ENCODE measurements at regions not wholly inside any gene's neighbourhood (a gene's known extent, or its start where the extent isn't known, plus 50 kb on each side); places are given as distances from the start of the nearest gene placed in this dataset.
"Not testable (repeated sequence)": the region's sequence is repeated elsewhere in the genome, so short reads cannot be mapped to it uniquely, and the experiment has no call there.

DNA sequence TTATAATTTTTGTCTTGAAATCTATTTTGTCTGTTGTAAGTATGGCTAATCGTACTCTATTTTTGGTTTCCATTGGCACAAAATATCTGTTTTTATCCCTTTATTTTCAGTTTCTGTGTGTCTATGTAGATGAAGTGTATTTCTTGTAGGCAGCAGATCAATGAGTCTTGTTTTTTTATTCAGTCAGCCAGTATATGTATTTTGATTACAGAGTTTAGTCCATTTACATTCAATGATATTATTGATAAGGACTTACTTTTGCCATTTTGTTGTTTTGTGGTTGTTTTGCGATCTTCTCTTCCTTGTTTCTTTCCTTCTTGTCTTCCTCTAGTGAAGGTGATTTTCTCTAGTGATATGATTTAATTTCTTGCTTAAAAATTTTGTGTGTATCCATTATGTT is 336.3 kb upstream of the SPRY2 start:
- no peak for DNase-seq

DNA sequence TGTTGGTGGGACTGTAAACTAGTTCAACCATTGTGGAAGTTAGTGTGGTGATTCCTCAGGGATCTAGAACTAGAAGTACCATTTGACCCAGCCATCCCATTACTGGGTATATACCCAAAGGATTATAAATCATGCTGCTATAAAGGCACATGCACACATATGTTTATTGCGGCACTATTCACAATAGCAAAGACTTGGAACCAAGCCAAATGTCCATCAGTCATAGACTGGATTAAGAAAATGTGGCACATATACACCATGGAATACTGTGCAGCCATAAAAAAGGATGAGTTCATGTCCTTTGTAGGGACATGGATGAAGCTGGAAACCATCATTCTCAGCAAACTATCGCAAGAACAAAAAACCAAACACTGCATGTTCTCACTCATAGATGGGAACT is 334.5 kb upstream of the SPRY2 start:
- not testable (repeated sequence) for DNase-seq

GRCh38 chr13:80671773-80672172 is 330.8 kb upstream of the SPRY2 start:
- no peak for DNase-seq

- DNase-seq = no peak
Observed at GRCh38 chr13:80669112-80669511, 328.2 kb upstream of the SPRY2 start.

DNA sequence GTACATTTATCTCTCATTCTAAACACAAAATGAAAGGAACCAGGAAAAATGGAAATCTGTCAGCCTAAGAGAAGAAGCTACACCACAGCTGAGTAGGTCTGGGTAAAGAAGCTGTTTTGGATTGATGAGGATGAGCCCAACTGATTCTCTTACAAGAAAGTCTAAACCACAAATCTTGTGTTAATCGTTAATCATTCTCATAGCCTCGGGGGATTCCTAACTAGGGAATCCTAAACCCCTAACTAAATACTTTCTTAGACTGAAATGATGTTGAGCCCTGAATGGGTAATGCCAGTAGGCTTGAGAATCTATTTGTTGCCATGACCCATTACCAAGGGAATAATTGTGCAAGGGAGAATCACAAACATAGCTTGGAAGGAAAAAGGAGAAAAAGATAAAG is 327.5 kb upstream of the SPRY2 start:
- DNase-seq = no peak

DNA sequence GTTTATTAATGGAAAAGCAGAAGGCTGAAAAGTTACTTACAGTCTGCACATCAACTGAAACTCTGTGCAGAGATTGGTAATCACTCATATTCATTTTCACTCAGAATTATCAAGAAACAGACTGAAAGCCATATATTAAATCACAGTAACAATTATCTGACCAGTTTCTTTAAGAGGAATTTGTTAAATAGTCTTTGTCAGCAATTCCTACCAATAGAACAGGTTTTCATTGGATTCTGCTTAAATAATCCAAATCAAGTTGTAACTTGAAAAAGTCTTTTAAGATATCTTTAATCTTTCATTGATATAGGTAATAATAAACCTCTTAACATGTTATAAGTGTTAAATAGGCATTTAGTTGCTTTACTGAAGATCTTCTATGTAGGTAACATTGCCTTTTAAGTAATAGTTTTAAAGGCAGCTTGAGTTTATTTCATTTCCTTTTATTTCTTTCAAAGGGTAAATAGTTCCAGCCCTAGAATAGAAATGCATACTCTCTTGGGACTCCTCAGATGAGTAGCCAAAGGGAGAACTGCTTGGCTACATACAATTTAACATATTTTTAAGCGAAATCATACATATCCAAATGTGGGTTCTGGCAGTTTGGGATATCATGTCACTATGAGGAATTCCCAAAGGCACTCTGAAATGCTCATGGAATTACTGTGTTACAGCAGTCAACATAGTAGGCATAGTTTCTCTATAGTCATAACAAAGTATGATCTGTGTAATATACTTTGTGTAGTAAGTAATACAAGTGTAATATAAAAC is 326.0 kb upstream of the SPRY2 start:
- peak; percentile 76 for DNase-seq

DNA sequence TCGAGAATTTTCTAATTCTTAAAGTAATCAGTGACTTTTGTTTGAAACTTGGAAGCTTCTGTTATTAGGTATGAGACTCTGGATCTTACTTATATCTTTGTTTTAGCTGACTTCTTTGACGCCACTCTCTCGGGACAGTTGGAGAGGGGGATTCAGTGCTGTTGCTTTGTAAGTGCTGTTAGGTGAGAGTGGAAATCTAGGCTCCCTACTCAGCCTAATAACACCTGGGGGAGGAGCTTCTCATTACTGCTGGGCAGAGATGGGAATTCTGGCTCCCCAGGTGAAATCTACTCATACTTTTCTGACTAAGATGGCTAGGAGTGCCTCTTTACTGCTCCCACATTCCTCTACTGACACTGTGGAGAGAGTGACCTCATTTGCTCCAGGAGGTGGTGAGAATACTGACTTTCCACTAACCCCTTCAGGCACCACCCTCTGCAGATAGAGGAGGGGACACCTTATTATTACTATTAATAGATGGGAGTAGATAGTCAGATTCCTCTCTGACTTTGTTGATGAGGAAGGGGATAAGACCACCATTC is 324.9 kb upstream of the SPRY2 start:
- no peak for DNase-seq

GRCh38 chr13:80664950-80665349 is 324.0 kb upstream of the SPRY2 start:
- no peak for DNase-seq

DNA sequence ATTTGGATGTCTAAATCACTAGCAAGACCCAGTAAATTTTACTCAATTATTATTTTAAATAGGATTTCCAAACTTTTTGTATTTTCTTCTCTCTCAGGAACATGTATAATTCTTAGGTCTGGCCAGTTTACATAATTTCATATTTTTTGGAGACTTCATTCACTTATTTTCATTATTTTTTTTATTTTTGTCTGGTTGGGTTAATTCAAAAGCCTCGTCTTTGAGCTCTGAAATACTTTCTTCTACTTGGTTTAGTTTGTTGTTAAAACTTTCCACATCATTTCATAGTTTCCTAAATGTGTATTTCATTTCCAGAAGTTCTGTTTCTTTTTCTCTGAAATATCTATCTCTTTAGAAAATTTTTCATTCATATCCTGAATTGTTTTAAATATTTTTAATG is 322.9 kb upstream of the SPRY2 start:
- DNase-seq = no peak

- DNase-seq = no peak
Observed at GRCh38 chr13:80658705-80659104, 317.8 kb upstream of the SPRY2 start.

GRCh38 chr13:80656512-80656904 is 315.6 kb upstream of the SPRY2 start:
- no peak for DNase-seq

GRCh38 chr13:80655778-80656511 is 315.0 kb upstream of the SPRY2 start:
- DNase-seq = no peak

GRCh38 chr13:80654638-80655249 is 313.8 kb upstream of the SPRY2 start:
- DNase-seq = no peak

GRCh38 chr13:80649274-80649673 is 308.3 kb upstream of the SPRY2 start:
- no peak for DNase-seq

DNA sequence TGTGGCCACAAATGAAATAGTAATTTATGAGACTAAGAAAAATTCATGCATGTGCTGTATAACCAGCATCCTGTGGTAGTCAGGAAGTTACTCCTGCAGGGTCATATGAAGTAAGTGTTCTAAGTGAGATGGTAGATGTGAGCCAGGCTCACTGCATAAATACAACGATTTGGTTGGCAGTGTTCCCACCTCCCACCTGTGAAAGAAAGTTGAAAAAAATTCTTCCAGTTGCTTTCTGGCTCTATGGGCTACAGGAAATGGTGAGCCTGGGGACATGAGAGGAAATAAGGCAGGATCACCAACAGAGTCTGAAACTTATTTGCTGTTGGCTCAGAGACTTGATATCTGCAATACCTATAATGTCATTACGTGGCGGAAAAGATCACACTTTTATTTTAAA is 301.7 kb upstream of the SPRY2 start:
- DNase-seq = no peak

DNA sequence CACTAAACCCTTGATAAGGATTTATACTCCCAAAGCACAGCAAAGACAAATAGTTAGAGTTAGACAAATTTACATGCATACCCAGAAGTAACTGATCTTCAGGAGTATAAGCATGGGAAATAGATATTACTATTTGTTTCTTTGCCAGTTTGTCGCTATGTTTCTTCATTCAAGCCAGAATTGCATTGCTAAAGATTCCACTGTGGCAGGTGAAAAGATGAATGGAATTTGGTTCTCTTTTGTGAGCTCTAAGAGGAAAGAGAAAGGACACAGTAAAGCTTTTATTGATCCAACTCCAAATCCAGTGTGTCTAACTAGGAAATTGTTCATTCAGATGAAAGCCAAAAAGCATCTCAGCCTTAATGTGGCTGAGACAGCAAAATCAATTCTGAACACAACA is 292.3 kb upstream of the SPRY2 start:
- no peak for DNase-seq

- peak; percentile 45 for DNase-seq
Observed at GRCh38 chr13:80630685-80631121, 289.8 kb upstream of the SPRY2 start.

- no peak for DNase-seq
Observed at GRCh38 chr13:80618781-80619180, 277.9 kb upstream of the SPRY2 start.

DNA sequence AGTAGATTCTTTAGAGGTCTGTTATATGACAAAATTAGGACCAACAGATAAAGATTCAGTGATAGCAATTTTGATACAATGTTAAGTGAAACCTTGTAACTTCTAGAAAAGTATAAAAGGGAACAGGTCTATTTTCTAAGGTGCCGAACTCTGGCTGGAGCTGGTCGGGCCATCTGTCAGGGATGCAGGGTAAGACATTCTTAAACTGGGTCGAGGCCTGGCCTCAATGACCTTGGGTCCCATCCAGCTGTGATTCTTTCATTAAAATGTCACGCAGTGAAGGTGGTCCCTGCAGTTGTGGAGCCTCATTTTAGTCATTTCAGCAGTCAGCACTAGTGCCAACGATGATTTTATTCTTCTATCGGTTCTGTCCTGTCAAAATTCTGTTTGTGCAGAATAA is 271.9 kb upstream of the SPRY2 start:
- no peak for DNase-seq

GRCh38 chr13:80611310-80611709 is 270.4 kb upstream of the SPRY2 start:
- DNase-seq = no peak

GRCh38 chr13:80605716-80606115 is 264.8 kb upstream of the SPRY2 start:
- no peak for DNase-seq

DNA sequence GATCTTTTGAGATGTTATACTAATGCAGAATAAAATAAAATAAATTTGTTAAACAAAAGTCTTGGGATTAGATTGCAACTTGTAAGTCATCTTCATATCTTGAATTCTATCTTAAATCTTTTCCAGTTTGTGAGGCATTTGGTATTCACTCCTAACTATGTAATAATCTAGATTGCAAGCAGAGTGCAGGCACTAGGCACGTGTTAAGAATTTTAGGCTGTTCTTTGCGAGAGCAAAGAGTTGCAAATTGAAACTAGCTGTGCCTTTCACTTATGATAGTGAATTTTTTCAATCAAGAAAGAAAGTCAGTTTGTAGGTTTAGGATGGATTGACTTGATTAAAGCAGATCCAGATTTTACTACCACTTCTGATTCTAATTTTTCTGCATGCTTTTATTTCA is 264.1 kb upstream of the SPRY2 start:
- no peak for DNase-seq

- no peak for DNase-seq
Observed at GRCh38 chr13:80604098-80604497, 263.2 kb upstream of the SPRY2 start.

- no peak for DNase-seq
Observed at GRCh38 chr13:80603351-80603750, 262.4 kb upstream of the SPRY2 start.
